ENCODE measurements at regions not wholly inside any gene's neighbourhood (a gene's known extent, or its start where the extent isn't known, plus 50 kb on each side); places are given as distances from the start of the nearest gene placed in this dataset.

DNA sequence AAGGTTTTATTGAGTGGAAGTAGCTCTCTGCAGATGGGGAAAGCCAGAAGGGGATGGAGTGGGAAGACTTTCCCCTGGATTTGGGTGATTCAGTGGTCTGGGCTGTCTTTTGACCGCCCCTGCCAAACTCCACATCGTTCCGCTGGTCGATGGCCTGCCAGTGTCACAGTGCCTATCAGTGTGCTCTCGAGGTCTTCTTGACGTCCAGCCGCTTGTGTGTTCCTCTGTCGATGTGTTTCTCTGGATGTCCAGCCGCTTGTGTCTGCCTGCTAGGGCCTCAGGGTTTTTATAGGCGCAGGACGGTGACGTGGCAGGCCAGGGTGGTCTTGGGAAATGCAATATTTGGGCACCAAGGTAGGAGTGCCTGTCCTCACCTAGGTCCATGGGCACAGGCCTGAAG is 1371.4 kb upstream of the PIK3C3 start:
- TF ChIP-seq, protein P1, sequence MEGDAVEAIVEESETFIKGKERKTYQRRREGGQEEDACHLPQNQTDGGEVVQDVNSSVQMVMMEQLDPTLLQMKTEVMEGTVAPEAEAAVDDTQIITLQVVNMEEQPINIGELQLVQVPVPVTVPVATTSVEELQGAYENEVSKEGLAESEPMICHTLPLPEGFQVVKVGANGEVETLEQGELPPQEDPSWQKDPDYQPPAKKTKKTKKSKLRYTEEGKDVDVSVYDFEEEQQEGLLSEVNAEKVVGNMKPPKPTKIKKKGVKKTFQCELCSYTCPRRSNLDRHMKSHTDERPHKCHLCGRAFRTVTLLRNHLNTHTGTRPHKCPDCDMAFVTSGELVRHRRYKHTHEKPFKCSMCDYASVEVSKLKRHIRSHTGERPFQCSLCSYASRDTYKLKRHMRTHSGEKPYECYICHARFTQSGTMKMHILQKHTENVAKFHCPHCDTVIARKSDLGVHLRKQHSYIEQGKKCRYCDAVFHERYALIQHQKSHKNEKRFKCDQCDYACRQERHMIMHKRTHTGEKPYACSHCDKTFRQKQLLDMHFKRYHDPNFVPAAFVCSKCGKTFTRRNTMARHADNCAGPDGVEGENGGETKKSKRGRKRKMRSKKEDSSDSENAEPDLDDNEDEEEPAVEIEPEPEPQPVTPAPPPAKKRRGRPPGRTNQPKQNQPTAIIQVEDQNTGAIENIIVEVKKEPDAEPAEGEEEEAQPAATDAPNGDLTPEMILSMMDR (conservative IDR thresholded peaks at IDR 0.05 in 1 of 2, IDR thresholded peaks at IDR 0.05 in 1 of 2; ENCODE audit: extremely low read depth in 1 of 2, insufficient read depth in 1 of 2, low read depth in 1 of 2, low read length in 2 of 2), result no peak
- TF ChIP-seq EZH2 (IDR thresholded peaks at IDR 0.05; ENCODE audit: borderline replicate concordance, low read length), result no peak
